ENCODE measurements at regions not wholly inside any gene's neighbourhood (a gene's known extent, or its start where the extent isn't known, plus 50 kb on each side); places are given as distances from the start of the nearest gene placed in this dataset.

- TF ChIP-seq POLR2A (IDR thresholded peaks at IDR 0.05) (no peak), POLR2AphosphoS5 (IDR thresholded peaks at IDR 0.05) (no peak)
- intact Hi-C loops (cut with DNase I): no loop called here
- WGBS: 81% methylated on average over 12 of the region's 12 CpGs
- Histone ChIP-seq H3K36me3 (no peaks in the 10 kb centered on the region), H3K27me3 (replicated peaks; ENCODE audit: insufficient read depth) (peaks cover 3% of the 10 kb centered on the region), H3K9me3 (no peaks in the 10 kb centered on the region), H3K4me3 (no peak overlapping the region), H3K27ac (no peak overlapping the region), H3K4me1 (replicated peaks) (no peaks in the 10 kb centered on the region)
- no peak for DNase-seq (ENCODE audit: low spot score)
These were observed 154.3 kb downstream of the NDUFA10 start for GRCh38 chr2:239870863-239871262.

DNA sequence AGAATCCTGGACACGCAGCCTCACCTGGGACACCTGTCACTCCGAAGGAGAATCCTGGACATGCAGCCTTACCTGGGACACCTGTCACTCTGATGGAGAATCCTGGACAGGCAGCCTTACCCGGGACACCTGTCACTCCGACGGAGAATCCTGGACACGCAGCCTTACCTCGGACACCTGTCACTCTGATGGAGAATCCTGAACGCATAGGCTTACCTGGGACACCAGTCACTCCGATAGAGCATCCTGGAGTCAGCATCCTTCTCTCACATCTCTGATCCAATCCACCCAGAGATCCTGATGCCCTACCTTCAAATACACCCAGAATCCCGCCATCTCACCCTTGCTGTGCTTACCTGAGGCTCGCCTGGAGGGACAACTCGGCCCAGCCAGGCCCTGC is 154.9 kb downstream of the NDUFA10 start:
- intact Hi-C loops (cut with DNase I): no loop called here
- Histone ChIP-seq H3K27me3 (replicated peaks; ENCODE audit: insufficient read depth) (peaks cover 3% of the 10 kb centered on the region), H3K4me1 (replicated peaks) (no peaks in the 10 kb centered on the region), H3K27ac (no peak overlapping the region), H3K4me3 (no peak overlapping the region), H3K36me3 (no peaks in the 10 kb centered on the region), H3K9me3 (no peaks in the 10 kb centered on the region)
- no peak for TF ChIP-seq POLR2A (IDR thresholded peaks at IDR 0.05)
- TF ChIP-seq CTCF (IDR thresholded peaks at IDR 0.05): no peak
- no peak for TF ChIP-seq POLR2AphosphoS5 (IDR thresholded peaks at IDR 0.05)
- 95% methylated on average over 12 of the region's 12 CpGs for WGBS
- DNase-seq (ENCODE audit: low spot score): no peak

DNA sequence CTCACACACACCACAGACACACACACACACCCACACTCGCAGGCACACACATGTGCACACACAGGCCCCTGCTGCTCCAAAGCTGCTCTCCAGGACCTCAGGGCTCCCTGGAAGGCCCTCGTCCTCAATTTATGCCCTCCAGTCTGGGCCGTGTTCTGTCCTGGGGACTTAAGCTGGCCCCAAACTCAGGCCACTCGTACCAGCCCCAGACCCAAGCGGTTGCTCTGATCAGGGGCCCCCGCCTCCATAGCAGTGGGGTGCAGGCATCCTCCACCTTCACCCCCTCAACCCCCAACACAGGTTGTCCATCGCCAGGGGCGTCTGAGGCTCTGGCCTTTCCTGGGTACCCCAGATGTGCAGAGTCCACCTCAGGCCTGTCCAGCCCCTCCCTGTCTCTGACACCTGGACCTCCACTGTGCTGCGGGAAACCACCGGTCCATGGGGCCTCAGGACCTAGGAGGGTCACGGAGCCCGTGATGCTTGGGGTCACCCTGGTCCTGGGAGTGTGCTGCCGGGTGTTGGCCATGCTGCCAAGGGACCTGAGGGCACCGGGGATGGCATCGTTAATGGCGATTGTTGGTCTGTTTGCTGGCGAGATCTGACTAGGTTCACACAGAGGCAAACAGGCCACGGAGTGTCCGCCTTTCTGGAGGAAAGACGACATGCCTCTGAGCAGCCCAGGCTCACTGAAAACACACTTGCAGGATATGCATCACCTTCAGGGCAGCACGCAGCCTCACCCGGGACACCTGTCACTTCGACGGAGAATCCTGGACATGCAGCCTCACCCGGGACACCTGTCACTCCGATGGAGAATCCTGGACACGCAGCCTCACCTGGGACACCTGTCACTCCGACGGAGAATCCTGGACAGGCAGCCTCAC is 155.6 kb downstream of the NDUFA10 start:
- Histone ChIP-seq H3K36me3 (no peaks in the 10 kb centered on the region), H3K27ac (no peak overlapping the region), H3K4me1 (replicated peaks) (no peaks in the 10 kb centered on the region), H3K27me3 (replicated peaks; ENCODE audit: insufficient read depth) (peaks cover 3% of the 10 kb centered on the region), H3K4me3 (no peak overlapping the region), H3K9me3 (no peaks in the 10 kb centered on the region)
- intact Hi-C loops (cut with DNase I): no loop called here
- TF ChIP-seq POLR2AphosphoS5 (IDR thresholded peaks at IDR 0.05) (no peak), POLR2A (IDR thresholded peaks at IDR 0.05) (no peak), CTCF (IDR thresholded peaks at IDR 0.05) (no peak)
- no peak for DNase-seq (ENCODE audit: low spot score)
- WGBS: 80% methylated on average over 27 of the region's 29 CpGs

DNA sequence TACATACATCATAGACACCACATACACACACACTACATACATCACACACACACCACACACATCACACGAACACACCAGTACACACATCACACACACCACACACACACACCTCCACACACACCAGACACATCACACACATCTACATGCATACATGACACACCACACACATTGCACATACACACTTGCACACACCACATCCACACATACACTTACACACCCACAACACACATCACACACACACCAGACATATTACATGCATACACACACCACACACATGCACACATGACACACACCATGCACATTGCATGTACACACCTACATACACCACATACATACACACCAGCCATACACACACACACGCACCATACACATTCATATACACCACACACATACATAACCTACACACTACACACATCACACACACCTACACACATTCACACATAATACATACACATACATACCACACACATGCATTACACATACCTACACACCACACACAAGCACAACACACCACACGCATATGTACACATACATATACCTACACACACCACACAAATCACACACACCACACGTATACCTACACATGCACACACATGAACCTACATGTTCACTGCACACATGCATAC is 156.5 kb downstream of the NDUFA10 start:
- H3K27ac ChIP-seq: no peak overlapping the region
- H3K36me3 ChIP-seq: no peaks in the 10 kb centered on the region
- H3K4me3 ChIP-seq: no peak overlapping the region
- intact Hi-C loops (cut with DNase I): no loop called here
- no peaks in the 10 kb centered on the region for H3K9me3 ChIP-seq
- TF ChIP-seq POLR2AphosphoS5 (IDR thresholded peaks at IDR 0.05) (no peak), CTCF (IDR thresholded peaks at IDR 0.05) (no peak), POLR2A (IDR thresholded peaks at IDR 0.05) (no peak)
- H3K27me3 ChIP-seq (replicated peaks; ENCODE audit: insufficient read depth): peaks cover 3% of the 10 kb centered on the region
- no peaks in the 10 kb centered on the region for H3K4me1 ChIP-seq (replicated peaks)
- WGBS: 92% methylated on average over 4 of the region's 4 CpGs
- DNase-seq (ENCODE audit: low spot score): no peak

GRCh38 chr2:239866778-239867177 is 158.4 kb downstream of the NDUFA10 start:
- DNase-seq (ENCODE audit: low spot score): no peak

More at GRCh38 chr2:239866778-239867177, 158.4 kb downstream of the NDUFA10 start:
- no peak overlapping the region for H3K27ac ChIP-seq
- 89% methylated on average over 3 of the region's 3 CpGs for WGBS
- H3K36me3 ChIP-seq: no peaks in the 10 kb centered on the region
- no peak for TF ChIP-seq POLR2A (IDR thresholded peaks at IDR 0.05)
- no peak for TF ChIP-seq POLR2AphosphoS5 (IDR thresholded peaks at IDR 0.05)
- no peak for TF ChIP-seq CTCF (IDR thresholded peaks at IDR 0.05)
- intact Hi-C loops (cut with DNase I): no loop called here
- H3K4me1 ChIP-seq (replicated peaks): no peaks in the 10 kb centered on the region
- H3K4me3 ChIP-seq: no peak overlapping the region
- peaks cover 3% of the 10 kb centered on the region for H3K27me3 ChIP-seq (replicated peaks; ENCODE audit: insufficient read depth)
- H3K9me3 ChIP-seq: no peaks in the 10 kb centered on the region
